K562 (cell line): ENCODE measurements at regions not wholly inside any gene's neighbourhood (a gene's known extent, or its start where the extent isn't known, plus 50 kb on each side); places are given as distances from the start of the nearest gene placed in this dataset.
A peak's percentile ranks its signal among the peaks of the same experiment; 100 is the strongest.

ENCODE experiments used
- ATAC-seq: fragments of 200-7000 bp; cut with Tn5 transposase; 3 replicates; pipeline ENCODE4 v1.9.1; 2020; ENCODE audit warnings: moderate library complexity
- BruUV-seq: library from RNA; stranded (reverse); fragments of 400-500 nt; replicated peaks from 2 replicates; lab custom pipeline; 2021; lab: Mats Ljungman, UMichigan
- CTCF ChIA-PET: fragments of 300-600 bp; formaldehyde crosslinking; extraction: SDS; loops from one replicate; lab custom pipeline; 2021; ENCODE audit warnings: low intra/inter-chr PET ratio; lab: Yijun Ruan, JAX
- POLR2A ChIA-PET: fragments of 300-600, 350-650 bp; sonication (Branson Sonifier 250); formaldehyde crosslinking; extraction: SDS; loops from one replicate; lab custom pipeline; 2021; ENCODE audit warnings: antibody characterized with exemption, inconsistent platforms; lab: Yijun Ruan, JAX
- DNase-seq, 4 experiments: peaks; one replicate each; pipeline versions ENCODE4 v3.0.0 to v3.0.0-alpha.2; 2011 to 2018; ENCODE audit warnings: low spot score in 3 of 4, mixed read lengths in 3 of 4; ENCODE audit errors: extremely low read depth in 1 of 4
- FAIRE-seq: peaks from 2 replicates; lab custom pipeline; 2011; peaks lifted over from hg19 to GRCh38; lab: Jason Lieb, UNC
- H2AFZ ChIP-seq: 2 replicates; pipeline ENCODE4 v1.6.0; 2011; ENCODE audit warnings: low read depth, low read length, control low read depth, inconsistent platforms
- H3K27ac ChIP-seq: fragments of 200-600 bp; 3 replicates; pipeline ENCODE4 v1.8.0; 2011; ENCODE audit warnings: low read depth, mild to moderate bottlenecking, control low read depth, inconsistent platforms, low read length, moderate library complexity, mixed read lengths; ENCODE audit errors: extremely low read depth
- H3K27me3 ChIP-seq, 2 experiments: fragments of 300-600 bp in 1 of 2; 2 replicates in 1 of 2; 3 replicates in 1 of 2; pipeline versions ENCODE4 v1.6.0 to v1.8.0; 2011; ENCODE audit warnings: inconsistent platforms in 2 of 2, low read length in 2 of 2, mild to moderate bottlenecking in 1 of 2, mixed read lengths in 1 of 2, moderate library complexity in 1 of 2; ENCODE audit not compliant: control insufficient read depth in 2 of 2, insufficient read depth in 2 of 2
- H3K36me3 ChIP-seq: fragments of 300-600 bp; 3 replicates; pipeline ENCODE4 v1.8.0; 2011; ENCODE audit warnings: mild to moderate bottlenecking, low read length, inconsistent platforms; ENCODE audit not compliant: control insufficient read depth, insufficient read depth
- H3K4me1 ChIP-seq, 2 experiments: fragments of 200-600 bp in 1 of 2; replicated peaks in 1 of 2; 2 replicates in 1 of 2; 3 replicates in 1 of 2; pipeline versions ENCODE4 v1.5.1 to v1.8.0; 2011; ENCODE audit warnings: inconsistent platforms in 2 of 2, low read length in 2 of 2, mild to moderate bottlenecking in 1 of 2, mixed read lengths in 1 of 2, moderate library complexity in 1 of 2; ENCODE audit not compliant: control insufficient read depth in 2 of 2, insufficient read depth in 2 of 2
- H3K4me2 ChIP-seq: 2 replicates; pipeline ENCODE4 v1.6.1; 2011; ENCODE audit warnings: low read length, control low read depth, inconsistent platforms, mixed read lengths; ENCODE audit not compliant: insufficient read depth
- H3K4me3 ChIP-seq: fragments of 200-600 bp; sonication (generic), shearing (Covaris generic); 2 replicates; pipeline ENCODE4 v1.5.1; 2016; ENCODE audit warnings: control low read depth, inconsistent platforms
- H3K79me2 ChIP-seq: fragments of 200-600 bp; 3 replicates; pipeline ENCODE4 v1.8.0; 2011; ENCODE audit warnings: low read length, inconsistent platforms; ENCODE audit not compliant: control insufficient read depth, insufficient read depth
- H3K9ac ChIP-seq, 2 experiments: 2 replicates each; pipeline versions ENCODE4 v1.6.0 to v1.6.1; 2011; ENCODE audit warnings: low read depth in 2 of 2, low read length in 2 of 2, control low read depth in 1 of 2, inconsistent platforms in 1 of 2, mild to moderate bottlenecking in 1 of 2, mixed read lengths in 1 of 2; ENCODE audit not compliant: insufficient read depth in 1 of 2
- H3K9me1 ChIP-seq: one replicate; pipeline ENCODE4 v1.6.0; 2011; ENCODE audit warnings: inconsistent platforms, mild to moderate bottlenecking, low read length, moderate library complexity; ENCODE audit not compliant: control insufficient read depth, insufficient read depth
- H3K9me3 ChIP-seq: replicated peaks from 2 replicates; pipeline ENCODE4 v1.5.1; 2011; ENCODE audit warnings: low read depth, low read length, inconsistent platforms; ENCODE audit not compliant: control insufficient read depth, insufficient read depth
- H4K20me1 ChIP-seq: replicated peaks from 2 replicates; pipeline ENCODE4 v1.6.1; 2011; ENCODE audit warnings: low read length, inconsistent platforms, mixed read lengths; ENCODE audit not compliant: control insufficient read depth, insufficient read depth
- ASH1L ChIP-seq: fragments of 450-650 bp; IDR thresholded peaks from 2 replicates; pipeline ENCODE4 v1.6.1; 2018; ENCODE audit warnings: borderline replicate concordance, mild to moderate bottlenecking, low read depth; ENCODE audit not compliant: partially characterized antibody
- BMI1 ChIP-seq: fragments of 150-350 bp; IDR thresholded peaks from 2 replicates; pipeline ENCODE4 v1.6.1; 2014; ENCODE audit warnings: low read length
- CC2D1A ChIP-seq: fragments of 450-650 bp; IDR thresholded peaks from 2 replicates; pipeline ENCODE4 v1.6.1; 2017; ENCODE audit warnings: mild to moderate bottlenecking
- GTF2E2 ChIP-seq: fragments of 200-800 bp; sonication (Bioruptor generic); IDR thresholded peaks from 2 replicates; pipeline ENCODE4 v1.6.1; 2016; ENCODE audit warnings: missing genetic modification characterization, missing compliant biosample characterization
- ILF3 ChIP-seq: fragments of 450-650 bp; IDR thresholded peaks from 2 replicates; pipeline ENCODE4 v1.6.1; 2018; ENCODE audit warnings: antibody characterized with exemption, mild to moderate bottlenecking, moderate library complexity, borderline replicate concordance
- NCOR1 ChIP-seq: fragments of 450-650 bp; IDR thresholded peaks from 2 replicates; pipeline ENCODE4 v1.6.1; 2016; ENCODE audit warnings: mild to moderate bottlenecking, moderate library complexity
- NEUROD1 ChIP-seq: fragments of 150-350 bp; IDR thresholded peaks from 2 replicates; pipeline ENCODE4 v1.6.1; 2014; ENCODE audit warnings: borderline replicate concordance, low read length, low read depth; ENCODE audit not compliant: partially characterized antibody
- NFXL1 ChIP-seq: fragments of 450-650 bp; formaldehyde crosslinking; IDR thresholded peaks from 2 replicates; pipeline ENCODE4 v1.4.0; 2021; ENCODE audit warnings: mild to moderate bottlenecking
- RBM25 ChIP-seq: fragments of 200-400 bp; formaldehyde crosslinking; IDR thresholded peaks from 2 replicates; pipeline ENCODE4 v1.6.1; 2018; ENCODE audit warnings: low read length, low read depth, moderate library complexity; ENCODE audit not compliant: severe bottlenecking
- SMAD4 ChIP-seq: fragments of 250-450 bp; sonication (Bioruptor Pico); conservative IDR thresholded peaks from 2 replicates; pipeline ENCODE4 v1.8.0; 2021; ENCODE audit warnings: inconsistent platforms, mild to moderate bottlenecking, moderate library complexity
- WGBS: fragments of 100-300 bp; shearing (Covaris generic); methylation state at CpG from one replicate; pipeline ENCODE4 v1.1.6; 2016; ENCODE audit warnings: low coverage, mixed read lengths; ENCODE audit not compliant: insufficient coverage; ENCODE audit errors: missing lambda C conversion rate; 5-methylcytosine and 5-hydroxymethylcytosine counted together
- in situ Hi-C: fragments of 300-500 bp; cut with MboI; formaldehyde crosslinking; loops from 4 replicates; pipeline ENCODE4 v1.15.0; 2018; ENCODE audit warnings: inconsistent platforms, mixed read lengths
- intact Hi-C: fragments of 100-400 bp; cut with micrococcal nuclease; formaldehyde crosslinking; loops from 2 replicates; pipeline ENCODE4 v1.14.2; 2022
- TF ChIP-seq, protein P1 (sequence below), 2 experiments: IDR thresholded peaks; 2 replicates each; pipeline ENCODE4 v1.6.1; 2011; ENCODE audit warnings: borderline replicate concordance in 1 of 2, control low read depth in 1 of 2, low read depth in 1 of 2, low read length in 1 of 2, mild to moderate bottlenecking in 1 of 2, mixed read lengths in 1 of 2, moderate library complexity in 1 of 2; ENCODE audit not compliant: insufficient read depth in 1 of 2, insufficient read length in 1 of 2, poor library complexity in 1 of 2, severe bottlenecking in 1 of 2; ENCODE audit errors: extremely low read depth in 1 of 2
- TF ChIP-seq, protein P2 (sequence below): sonication (generic); formaldehyde crosslinking; IDR thresholded peaks from 2 replicates; pipeline ENCODE4 v1.8.0; 2022; ENCODE audit warnings: missing genetic modification reagents, mild to moderate bottlenecking, moderate library complexity, borderline replicate concordance
- TF ChIP-seq, protein P3 (sequence below): fragments of 450-650 bp; IDR thresholded peaks from 2 replicates; pipeline ENCODE4 v1.6.1; 2017; ENCODE audit warnings: mild to moderate bottlenecking, moderate library complexity
- TF ChIP-seq, protein P4 (sequence below): fragments of 250-450 bp; sonication (Bioruptor Pico); IDR thresholded peaks from 2 replicates; pipeline ENCODE4 v1.5.0; 2020; ENCODE audit warnings: mild to moderate bottlenecking

DNA sequence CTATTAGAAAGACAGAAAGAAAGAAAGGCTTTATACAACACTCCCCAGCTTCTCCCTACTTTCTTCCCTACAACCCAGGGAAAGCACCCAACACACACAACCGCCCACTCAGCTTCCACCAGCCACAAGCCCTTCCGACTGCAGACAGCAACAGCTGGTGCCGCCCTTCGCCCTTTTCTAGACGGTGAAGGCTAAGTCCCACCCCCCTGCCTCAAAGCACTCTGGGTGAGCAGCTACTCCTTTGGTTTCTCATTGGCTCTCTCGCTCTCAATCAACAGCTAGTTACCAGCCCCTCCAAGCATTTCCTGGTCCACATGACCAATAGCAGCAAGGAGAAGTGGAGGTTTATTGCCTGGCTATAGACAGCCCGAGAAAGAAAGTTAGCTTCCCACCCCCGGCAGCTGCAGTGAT, 230.1 kb upstream of the MOCS1 start:
- Histone ChIP-seq H3K9ac (peak overlapping the region; percentile 47 to 53; a peak in 2 of 4 replicates), H3K79me2 (no peaks in the 10 kb centered on the region), H3K4me3 (peak overlapping the region; percentile 39), H4K20me1 (no peaks in the 10 kb centered on the region), H3K27ac (peak overlapping the region; percentile 58), H3K9me1 (no peaks in the 10 kb centered on the region), H3K4me2 (peak overlapping the region; percentile 85), H2AFZ (peak overlapping the region; percentile 91), H3K4me1 (peaks cover 0 to 13% of the 10 kb centered on the region in 2 experiments; a peak in 4 of 5 replicates), H3K9me3 (no peaks in the 10 kb centered on the region), H3K27me3 (no peaks in the 10 kb centered on the region), H3K36me3 (no peaks in the 10 kb centered on the region)
- in situ Hi-C loops (no loop called here), intact Hi-C loops (loop anchor here (10.0 kb wide), 1 partner anchor 170 kb away; no protein-coding TSS in a partner anchor)
- ChIA-PET POLR2A (interaction anchor here (0.6 to 1.1 kb wide), 5 partner anchors 11 to 83 kb away, joined by 3 to 5 read pairs (median 3); no protein-coding TSS in a partner anchor), CTCF (no interaction called here)
- DNase-seq (peak; percentile 91 to 95 (median 92)), FAIRE-seq (peak; percentile 98), ATAC-seq (peak; percentile 99)
- no TSS peak for BruUV-seq
- WGBS = 2% methylated on average over 8 of the region's 8 CpGs
- no peak for TF ChIP-seq SMAD4 (CRISPR knock-in tag)
- peak; percentile 58; the same call in 1 of the 2 replicates for TF ChIP-seq GTF2E2
- no peak for TF ChIP-seq ILF3
- TF ChIP-seq, protein P1, sequence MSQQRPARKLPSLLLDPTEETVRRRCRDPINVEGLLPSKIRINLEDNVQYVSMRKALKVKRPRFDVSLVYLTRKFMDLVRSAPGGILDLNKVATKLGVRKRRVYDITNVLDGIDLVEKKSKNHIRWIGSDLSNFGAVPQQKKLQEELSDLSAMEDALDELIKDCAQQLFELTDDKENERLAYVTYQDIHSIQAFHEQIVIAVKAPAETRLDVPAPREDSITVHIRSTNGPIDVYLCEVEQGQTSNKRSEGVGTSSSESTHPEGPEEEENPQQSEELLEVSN (IDR thresholded peaks at IDR 0.05; ENCODE audit: borderline replicate concordance in 1 of 2, extremely low read depth in 1 of 2, insufficient read depth in 1 of 2, insufficient read length in 1 of 2, low read depth in 1 of 2, low read length in 1 of 2, poor library complexity in 1 of 2, severe bottlenecking in 1 of 2) = peak; percentile 25 to 32
- TF ChIP-seq, protein P2, sequence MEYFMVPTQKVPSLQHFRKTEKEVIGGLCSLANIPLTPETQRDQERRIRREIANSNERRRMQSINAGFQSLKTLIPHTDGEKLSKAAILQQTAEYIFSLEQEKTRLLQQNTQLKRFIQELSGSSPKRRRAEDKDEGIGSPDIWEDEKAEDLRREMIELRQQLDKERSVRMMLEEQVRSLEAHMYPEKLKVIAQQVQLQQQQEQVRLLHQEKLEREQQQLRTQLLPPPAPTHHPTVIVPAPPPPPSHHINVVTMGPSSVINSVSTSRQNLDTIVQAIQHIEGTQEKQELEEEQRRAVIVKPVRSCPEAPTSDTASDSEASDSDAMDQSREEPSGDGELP (CRISPR knock-in tag) = peak; percentile 98
- peak; percentile 52; the same call in 1 of the 2 replicates for TF ChIP-seq NCOR1
- TF ChIP-seq, protein P3, sequence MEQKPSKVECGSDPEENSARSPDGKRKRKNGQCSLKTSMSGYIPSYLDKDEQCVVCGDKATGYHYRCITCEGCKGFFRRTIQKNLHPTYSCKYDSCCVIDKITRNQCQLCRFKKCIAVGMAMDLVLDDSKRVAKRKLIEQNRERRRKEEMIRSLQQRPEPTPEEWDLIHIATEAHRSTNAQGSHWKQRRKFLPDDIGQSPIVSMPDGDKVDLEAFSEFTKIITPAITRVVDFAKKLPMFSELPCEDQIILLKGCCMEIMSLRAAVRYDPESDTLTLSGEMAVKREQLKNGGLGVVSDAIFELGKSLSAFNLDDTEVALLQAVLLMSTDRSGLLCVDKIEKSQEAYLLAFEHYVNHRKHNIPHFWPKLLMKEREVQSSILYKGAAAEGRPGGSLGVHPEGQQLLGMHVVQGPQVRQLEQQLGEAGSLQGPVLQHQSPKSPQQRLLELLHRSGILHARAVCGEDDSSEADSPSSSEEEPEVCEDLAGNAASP = no peak
- no peak for TF ChIP-seq NFXL1 (CRISPR knock-in tag)
- TF ChIP-seq, protein P4, sequence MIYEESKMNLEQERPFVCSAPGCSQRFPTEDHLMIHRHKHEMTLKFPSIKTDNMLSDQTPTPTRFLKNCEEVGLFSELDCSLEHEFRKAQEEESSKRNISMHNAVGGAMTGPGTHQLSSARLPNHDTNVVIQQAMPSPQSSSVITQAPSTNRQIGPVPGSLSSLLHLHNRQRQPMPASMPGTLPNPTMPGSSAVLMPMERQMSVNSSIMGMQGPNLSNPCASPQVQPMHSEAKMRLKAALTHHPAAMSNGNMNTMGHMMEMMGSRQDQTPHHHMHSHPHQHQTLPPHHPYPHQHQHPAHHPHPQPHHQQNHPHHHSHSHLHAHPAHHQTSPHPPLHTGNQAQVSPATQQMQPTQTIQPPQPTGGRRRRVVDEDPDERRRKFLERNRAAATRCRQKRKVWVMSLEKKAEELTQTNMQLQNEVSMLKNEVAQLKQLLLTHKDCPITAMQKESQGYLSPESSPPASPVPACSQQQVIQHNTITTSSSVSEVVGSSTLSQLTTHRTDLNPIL (CRISPR knock-in tag) = 0 out of 2 replicates have a peak, but pooled peaks have one; percentile 39
- peak; percentile 63 for TF ChIP-seq NEUROD1
- 0 out of 2 replicates have a peak, but pooled peaks have one; percentile 30 for TF ChIP-seq CC2D1A
- peak; percentile 89 for TF ChIP-seq RBM25
- TF ChIP-seq BMI1 = no peak
- TF ChIP-seq ASH1L = peak; percentile 84
